Nephron progenitor cell (in vitro differentiated cells): ENCODE measurements at regions not wholly inside any gene's neighbourhood (a gene's known extent, or its start where the extent isn't known, plus 50 kb on each side); places are given as distances from the start of the nearest gene placed in this dataset.

Experiments
- DNase-seq: peaks from one replicate; pipeline ENCODE4 v3.0.0; 2021
- H3K27ac Mint-ChIP-seq: 2 replicates; pipeline ENCODE4 v1.8.0; 2021; ENCODE audit warnings: mild to moderate bottlenecking, moderate library complexity, mixed read lengths
- H3K27me3 Mint-ChIP-seq: 2 replicates; pipeline ENCODE4 v1.8.0; 2021; ENCODE audit warnings: mild to moderate bottlenecking, low read depth, mixed read lengths; ENCODE audit not compliant: poor library complexity
- H3K36me3 Mint-ChIP-seq: 2 replicates; pipeline ENCODE4 v1.8.0; 2021; ENCODE audit warnings: low read depth, mixed read lengths
- H3K4me1 Mint-ChIP-seq: 2 replicates; pipeline ENCODE4 v1.8.0; 2021; ENCODE audit warnings: mixed read lengths
- H3K4me3 Mint-ChIP-seq: 2 replicates; pipeline ENCODE4 v1.8.0; 2021; ENCODE audit warnings: mild to moderate bottlenecking, moderate library complexity, mixed read lengths
- H3K9me3 Mint-ChIP-seq: 2 replicates; pipeline ENCODE4 v1.8.0; 2021; ENCODE audit warnings: mild to moderate bottlenecking, moderate library complexity, mixed read lengths
- TF ChIP-seq, protein P1 (sequence below): fragments of 200-600 bp; sonication (generic); IDR thresholded peaks from 2 replicates; pipeline ENCODE4 v1.5.0; 2021; ENCODE audit warnings: antibody characterized with exemption

DNA sequence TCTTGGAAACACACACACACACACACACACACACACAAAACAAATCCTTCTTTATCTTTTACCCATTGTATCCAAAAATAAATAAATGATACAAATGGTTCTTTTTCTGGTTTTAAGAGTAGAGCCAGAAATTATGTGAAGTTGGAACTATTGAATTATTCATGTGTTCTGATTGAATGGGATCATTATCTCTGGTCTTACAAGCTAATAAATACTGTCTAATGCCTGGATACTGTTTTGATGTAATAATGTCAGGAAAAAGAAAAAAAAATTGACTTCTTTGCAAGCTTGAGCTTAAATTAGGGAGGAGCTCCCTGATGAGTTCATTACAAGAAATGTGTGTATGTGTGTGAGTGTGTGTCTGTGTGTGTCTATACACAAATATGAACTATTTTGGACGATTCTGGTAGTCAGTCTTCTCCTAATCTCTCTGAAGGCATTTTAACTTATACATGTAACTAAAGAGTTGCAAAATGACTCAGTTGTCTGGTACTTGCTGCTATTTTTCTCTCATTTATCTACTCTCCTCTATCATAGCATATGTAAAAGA, 507.2 kb upstream of the AGTR1 start:
- Mint-ChIP-seq H3K27ac (no peak overlapping the region), H3K36me3 (no peaks in the 10 kb centered on the region), H3K9me3 (no peaks in the 10 kb centered on the region), H3K27me3 (peaks cover 4% of the 10 kb centered on the region), H3K4me3 (no peak overlapping the region), H3K4me1 (no peaks in the 10 kb centered on the region)
- TF ChIP-seq, protein P1, sequence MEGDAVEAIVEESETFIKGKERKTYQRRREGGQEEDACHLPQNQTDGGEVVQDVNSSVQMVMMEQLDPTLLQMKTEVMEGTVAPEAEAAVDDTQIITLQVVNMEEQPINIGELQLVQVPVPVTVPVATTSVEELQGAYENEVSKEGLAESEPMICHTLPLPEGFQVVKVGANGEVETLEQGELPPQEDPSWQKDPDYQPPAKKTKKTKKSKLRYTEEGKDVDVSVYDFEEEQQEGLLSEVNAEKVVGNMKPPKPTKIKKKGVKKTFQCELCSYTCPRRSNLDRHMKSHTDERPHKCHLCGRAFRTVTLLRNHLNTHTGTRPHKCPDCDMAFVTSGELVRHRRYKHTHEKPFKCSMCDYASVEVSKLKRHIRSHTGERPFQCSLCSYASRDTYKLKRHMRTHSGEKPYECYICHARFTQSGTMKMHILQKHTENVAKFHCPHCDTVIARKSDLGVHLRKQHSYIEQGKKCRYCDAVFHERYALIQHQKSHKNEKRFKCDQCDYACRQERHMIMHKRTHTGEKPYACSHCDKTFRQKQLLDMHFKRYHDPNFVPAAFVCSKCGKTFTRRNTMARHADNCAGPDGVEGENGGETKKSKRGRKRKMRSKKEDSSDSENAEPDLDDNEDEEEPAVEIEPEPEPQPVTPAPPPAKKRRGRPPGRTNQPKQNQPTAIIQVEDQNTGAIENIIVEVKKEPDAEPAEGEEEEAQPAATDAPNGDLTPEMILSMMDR = no peak
- no peak for DNase-seq

DNA sequence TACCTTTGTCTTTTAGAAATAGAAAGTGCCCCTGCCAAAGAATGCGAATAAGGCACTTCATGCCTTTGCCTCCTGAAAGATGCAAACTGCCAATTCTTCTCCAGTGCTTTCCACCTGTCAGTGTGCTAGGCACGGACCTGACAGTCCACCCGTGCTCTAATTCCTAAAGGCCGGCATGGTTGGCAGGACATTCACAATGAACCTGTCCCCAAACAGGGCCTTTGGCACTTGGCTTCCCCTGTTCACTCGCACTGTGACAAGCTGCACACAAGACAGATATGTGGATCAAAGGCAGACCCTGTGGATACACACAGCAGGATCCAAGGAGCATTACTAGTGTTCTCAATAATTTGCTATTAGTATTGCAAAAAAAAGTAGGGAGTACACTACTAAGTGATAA, 505.7 kb upstream of the AGTR1 start:
- H3K4me3 Mint-ChIP-seq = no peak overlapping the region
- TF ChIP-seq, protein P1 = no peak
- H3K36me3 Mint-ChIP-seq = no peaks in the 10 kb centered on the region

DNA sequence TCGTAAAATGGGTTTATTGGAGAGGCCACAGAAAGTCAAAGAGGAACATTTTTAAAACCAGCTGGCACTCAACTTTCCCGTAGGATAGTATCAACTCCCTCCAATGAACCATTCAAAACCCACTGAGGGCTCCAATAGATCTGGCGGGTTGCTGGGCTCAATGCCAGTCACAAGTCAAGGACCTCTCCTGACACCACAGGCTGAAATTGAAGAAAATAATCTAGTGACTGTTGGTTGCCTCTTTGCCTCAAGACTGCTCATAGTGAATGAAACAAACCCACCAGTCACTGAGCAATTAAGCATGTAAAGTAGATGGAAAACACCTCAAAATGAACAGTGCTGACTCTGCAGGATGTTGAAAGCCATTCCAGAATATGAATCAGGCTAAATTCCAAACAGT, 500.6 kb upstream of the AGTR1 start:
- Mint-ChIP-seq H3K27me3 (peaks cover 4% of the 10 kb centered on the region), H3K4me3 (no peak overlapping the region), H3K9me3 (no peaks in the 10 kb centered on the region), H3K27ac (no peak overlapping the region), H3K36me3 (no peaks in the 10 kb centered on the region), H3K4me1 (no peaks in the 10 kb centered on the region)
- DNase-seq = no peak
- TF ChIP-seq, protein P1 = no peak

More for the DNA sequence above, 505.7 kb upstream of the AGTR1 start:
- H3K9me3 Mint-ChIP-seq = no peaks in the 10 kb centered on the region
- no peaks in the 10 kb centered on the region for H3K4me1 Mint-ChIP-seq
- peaks cover 4% of the 10 kb centered on the region for H3K27me3 Mint-ChIP-seq
- no peak for DNase-seq
- no peak overlapping the region for H3K27ac Mint-ChIP-seq

DNA sequence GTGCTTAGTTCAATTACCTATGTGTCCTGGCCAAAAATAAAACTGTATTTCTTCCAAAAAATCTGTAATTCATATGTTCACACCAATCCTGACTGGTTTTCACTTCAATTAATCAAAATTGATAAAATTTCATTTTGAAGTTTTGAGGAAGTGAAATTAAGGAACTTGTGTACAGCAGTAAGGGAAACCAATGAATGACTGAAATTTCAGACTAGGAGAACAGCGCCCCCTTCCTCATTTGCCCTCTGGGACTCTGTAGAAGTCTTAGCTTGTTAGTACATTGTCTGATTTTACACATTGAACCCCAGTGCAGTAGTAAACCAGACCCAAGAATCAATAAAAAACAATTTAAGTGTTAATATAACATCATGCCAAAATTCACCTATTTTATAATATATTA, 495.3 kb upstream of the AGTR1 start:
- DNase-seq = no peak
- no peaks in the 10 kb centered on the region for H3K36me3 Mint-ChIP-seq
- no peak overlapping the region for H3K4me3 Mint-ChIP-seq
- H3K27ac Mint-ChIP-seq = no peak overlapping the region
- no peaks in the 10 kb centered on the region for H3K27me3 Mint-ChIP-seq
- H3K4me1 Mint-ChIP-seq = no peaks in the 10 kb centered on the region
- H3K9me3 Mint-ChIP-seq = no peaks in the 10 kb centered on the region
- TF ChIP-seq, protein P1 = no peak

DNA sequence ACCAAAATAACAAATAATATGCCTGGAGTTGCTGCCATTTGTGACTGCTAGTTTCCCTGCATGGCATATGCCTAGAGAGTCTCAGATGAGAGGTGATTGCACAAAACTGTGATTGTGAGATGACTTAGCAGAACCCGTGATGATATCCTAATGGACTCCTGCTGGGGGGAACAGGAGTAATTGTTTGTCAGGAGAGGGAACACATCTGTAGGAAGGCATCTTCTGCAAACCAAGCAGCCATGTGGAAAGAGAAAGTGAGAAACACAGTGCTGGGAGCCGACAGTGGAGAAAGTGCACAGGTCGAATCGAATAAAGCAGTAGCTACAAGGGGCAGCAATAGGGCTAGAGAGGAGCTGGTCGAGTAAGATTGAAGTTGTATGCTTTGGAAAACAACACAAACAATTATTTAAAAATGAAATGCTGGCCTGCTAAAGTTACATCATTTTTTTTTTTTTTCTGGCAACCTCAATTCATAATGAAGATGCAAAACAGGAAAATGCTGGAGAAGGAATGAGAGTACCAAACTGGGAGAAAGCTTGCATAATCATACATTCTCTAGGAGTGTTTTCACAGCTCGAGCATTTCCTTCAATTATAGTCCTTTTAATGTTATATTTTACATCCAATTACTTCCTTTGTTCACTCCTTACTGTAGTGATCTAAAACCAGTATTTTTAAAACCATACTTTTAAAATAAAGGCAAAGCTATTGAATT, 494.2 kb upstream of the AGTR1 start:
- H3K9me3 Mint-ChIP-seq = no peaks in the 10 kb centered on the region
- no peaks in the 10 kb centered on the region for H3K36me3 Mint-ChIP-seq
- no peak overlapping the region for H3K27ac Mint-ChIP-seq
- H3K27me3 Mint-ChIP-seq = no peaks in the 10 kb centered on the region
- no peak for DNase-seq
- H3K4me3 Mint-ChIP-seq = no peak overlapping the region
- H3K4me1 Mint-ChIP-seq = no peaks in the 10 kb centered on the region
- TF ChIP-seq, protein P1 = no peak

DNA sequence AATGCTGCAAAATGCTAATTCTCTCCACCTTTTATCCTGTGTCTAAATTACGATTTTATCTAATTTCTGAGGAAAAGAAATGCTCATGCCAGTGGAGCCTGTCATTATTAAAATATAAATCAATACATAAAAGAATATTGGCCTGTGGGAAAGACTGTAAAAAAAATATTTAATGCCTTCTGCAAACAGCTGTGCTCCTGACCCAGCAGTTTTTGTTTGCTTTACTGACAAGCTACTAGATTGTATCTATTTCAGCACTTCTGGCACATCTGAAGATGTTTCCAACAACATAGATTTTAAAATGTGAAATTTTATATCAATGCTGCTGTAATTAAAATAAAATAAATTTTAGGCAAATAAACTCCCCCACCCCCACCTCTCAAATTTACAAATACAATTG, 493.6 kb upstream of the AGTR1 start:
- Mint-ChIP-seq H3K36me3 (no peaks in the 10 kb centered on the region), H3K9me3 (no peaks in the 10 kb centered on the region), H3K27ac (no peak overlapping the region), H3K4me3 (no peak overlapping the region), H3K4me1 (no peaks in the 10 kb centered on the region), H3K27me3 (no peaks in the 10 kb centered on the region)
- DNase-seq = no peak
- TF ChIP-seq, protein P1 = no peak
